ENCODE measurements at regions not wholly inside any gene's neighbourhood (a gene's known extent, or its start where the extent isn't known, plus 50 kb on each side); places are given as distances from the start of the nearest gene placed in this dataset.
"Not testable (repeated sequence)": the region's sequence is repeated elsewhere in the genome, so short reads cannot be mapped to it uniquely, and the experiment has no call there.

GRCh38 chr13:88718781-88719180 is 1047.6 kb downstream of the SLITRK5 start:
- Histone ChIP-seq H3K36me3 (ENCODE audit: insufficient read depth, insufficient read length, low read length) (no peaks in the 10 kb centered on the region), H3K9ac (ENCODE audit: insufficient read length, low read depth) (no peak overlapping the region), H3K27me3 (ENCODE audit: insufficient read depth, insufficient read length) (no peaks in the 10 kb centered on the region), H3K4me1 (ENCODE audit: insufficient read depth, insufficient read length) (no peaks in the 10 kb centered on the region), H3K9me3 (ENCODE audit: insufficient read depth, low read length) (no peaks in the 10 kb centered on the region), H3K4me3 (ENCODE audit: insufficient read length, low read depth) (no peak overlapping the region)
- DNase-seq (ENCODE audit: low read depth, low spot score) = no peak
- no peak for TF ChIP-seq ZNF274 (IDR thresholded peaks at IDR 0.05; ENCODE audit: low read depth, low read length)
- no peak for TF ChIP-seq YY1 (IDR thresholded peaks at IDR 0.05; ENCODE audit: insufficient read depth, insufficient read length)
- no peak for TF ChIP-seq SUZ12 (IDR thresholded peaks at IDR 0.05; ENCODE audit: extremely low read depth, insufficient read depth, insufficient read length)

GRCh38 chr13:88726075-88726474 is 1054.9 kb downstream of the SLITRK5 start:
- no peak overlapping the region for H3K9ac ChIP-seq (ENCODE audit: insufficient read length, low read depth)
- H3K4me3 ChIP-seq (ENCODE audit: insufficient read length, low read depth) = no peak overlapping the region
- no peaks in the 10 kb centered on the region for H3K4me1 ChIP-seq (ENCODE audit: insufficient read depth, insufficient read length)
- no peaks in the 10 kb centered on the region for H3K36me3 ChIP-seq (ENCODE audit: insufficient read depth, insufficient read length, low read length)
- DNase-seq (ENCODE audit: low read depth, low spot score) = no peak
- H3K27me3 ChIP-seq (ENCODE audit: insufficient read depth, insufficient read length) = no peaks in the 10 kb centered on the region
- no peaks in the 10 kb centered on the region for H3K9me3 ChIP-seq (ENCODE audit: insufficient read depth, low read length)
- TF ChIP-seq YY1 (IDR thresholded peaks at IDR 0.05; ENCODE audit: insufficient read depth, insufficient read length) = no peak
- TF ChIP-seq SUZ12 (IDR thresholded peaks at IDR 0.05; ENCODE audit: extremely low read depth, insufficient read depth, insufficient read length) = no peak
- TF ChIP-seq ZNF274 (IDR thresholded peaks at IDR 0.05; ENCODE audit: low read depth, low read length) = no peak

GRCh38 chr13:88727236-88727635 is 1056.1 kb downstream of the SLITRK5 start:
- not testable (repeated sequence) for H3K27me3 ChIP-seq (ENCODE audit: insufficient read depth, insufficient read length); DNase-seq (ENCODE audit: low read depth, low spot score); H3K9ac ChIP-seq (ENCODE audit: insufficient read length, low read depth); H3K4me1 ChIP-seq (ENCODE audit: insufficient read depth, insufficient read length); H3K4me3 ChIP-seq (ENCODE audit: insufficient read length, low read depth); H3K36me3 ChIP-seq (ENCODE audit: insufficient read depth, insufficient read length, low read length); H3K9me3 ChIP-seq (ENCODE audit: insufficient read depth, low read length)

GRCh38 chr13:88729605-88730004 is 1058.4 kb downstream of the SLITRK5 start:
- H3K9ac ChIP-seq (ENCODE audit: insufficient read length, low read depth) = no peak overlapping the region
- no peak for DNase-seq (ENCODE audit: low read depth, low spot score)

GRCh38 chr13:88736026-88736425 is 1064.9 kb downstream of the SLITRK5 start:
- H3K4me3 ChIP-seq (ENCODE audit: insufficient read length, low read depth) = no peak overlapping the region
- no peak for TF ChIP-seq ZNF274 (IDR thresholded peaks at IDR 0.05; ENCODE audit: low read depth, low read length)
- TF ChIP-seq YY1 (IDR thresholded peaks at IDR 0.05; ENCODE audit: insufficient read depth, insufficient read length) = no peak
- no peak for TF ChIP-seq SUZ12 (IDR thresholded peaks at IDR 0.05; ENCODE audit: extremely low read depth, insufficient read depth, insufficient read length)
- no peaks in the 10 kb centered on the region for H3K9me3 ChIP-seq (ENCODE audit: insufficient read depth, low read length)
- no peak for DNase-seq (ENCODE audit: low read depth, low spot score)
- no peaks in the 10 kb centered on the region for H3K27me3 ChIP-seq (ENCODE audit: insufficient read depth, insufficient read length)
- no peaks in the 10 kb centered on the region for H3K4me1 ChIP-seq (ENCODE audit: insufficient read depth, insufficient read length)
- no peaks in the 10 kb centered on the region for H3K36me3 ChIP-seq (ENCODE audit: insufficient read depth, insufficient read length, low read length)
- no peak overlapping the region for H3K9ac ChIP-seq (ENCODE audit: insufficient read length, low read depth)

More at GRCh38 chr13:88729605-88730004, 1058.4 kb downstream of the SLITRK5 start:
- no peaks in the 10 kb centered on the region for H3K27me3 ChIP-seq (ENCODE audit: insufficient read depth, insufficient read length)
- TF ChIP-seq ZNF274 (IDR thresholded peaks at IDR 0.05; ENCODE audit: low read depth, low read length) (no peak), YY1 (IDR thresholded peaks at IDR 0.05; ENCODE audit: insufficient read depth, insufficient read length) (no peak), SUZ12 (IDR thresholded peaks at IDR 0.05; ENCODE audit: extremely low read depth, insufficient read depth, insufficient read length) (no peak)
- no peak overlapping the region for H3K4me3 ChIP-seq (ENCODE audit: insufficient read length, low read depth)
- no peaks in the 10 kb centered on the region for H3K36me3 ChIP-seq (ENCODE audit: insufficient read depth, insufficient read length, low read length)
- no peaks in the 10 kb centered on the region for H3K9me3 ChIP-seq (ENCODE audit: insufficient read depth, low read length)
- no peaks in the 10 kb centered on the region for H3K4me1 ChIP-seq (ENCODE audit: insufficient read depth, insufficient read length)

- Histone ChIP-seq H3K27me3 (ENCODE audit: insufficient read depth, insufficient read length) (no peaks in the 10 kb centered on the region), H3K9me3 (ENCODE audit: insufficient read depth, low read length) (no peaks in the 10 kb centered on the region), H3K36me3 (ENCODE audit: insufficient read depth, insufficient read length, low read length) (no peaks in the 10 kb centered on the region), H3K4me1 (ENCODE audit: insufficient read depth, insufficient read length) (no peaks in the 10 kb centered on the region), H3K4me3 (ENCODE audit: insufficient read length, low read depth) (no peak overlapping the region), H3K9ac (ENCODE audit: insufficient read length, low read depth) (no peak overlapping the region)
- no peak for DNase-seq (ENCODE audit: low read depth, low spot score)
- TF ChIP-seq YY1 (IDR thresholded peaks at IDR 0.05; ENCODE audit: insufficient read depth, insufficient read length) (no peak), SUZ12 (IDR thresholded peaks at IDR 0.05; ENCODE audit: extremely low read depth, insufficient read depth, insufficient read length) (no peak), ZNF274 (IDR thresholded peaks at IDR 0.05; ENCODE audit: low read depth, low read length) (no peak)
Observed at GRCh38 chr13:88739195-88739594, 1068.0 kb downstream of the SLITRK5 start.

- Histone ChIP-seq H3K36me3 (ENCODE audit: insufficient read depth, insufficient read length, low read length) (no peaks in the 10 kb centered on the region), H3K9ac (ENCODE audit: insufficient read length, low read depth) (no peak overlapping the region), H3K4me1 (ENCODE audit: insufficient read depth, insufficient read length) (no peaks in the 10 kb centered on the region), H3K9me3 (ENCODE audit: insufficient read depth, low read length) (no peaks in the 10 kb centered on the region), H3K4me3 (ENCODE audit: insufficient read length, low read depth) (no peak overlapping the region), H3K27me3 (ENCODE audit: insufficient read depth, insufficient read length) (no peaks in the 10 kb centered on the region)
- DNase-seq (ENCODE audit: low read depth, low spot score) = no peak
- TF ChIP-seq SUZ12 (IDR thresholded peaks at IDR 0.05; ENCODE audit: extremely low read depth, insufficient read depth, insufficient read length) = no peak
- no peak for TF ChIP-seq YY1 (IDR thresholded peaks at IDR 0.05; ENCODE audit: insufficient read depth, insufficient read length)
Observed at GRCh38 chr13:88744289-88744688, 1073.1 kb downstream of the SLITRK5 start.

- Histone ChIP-seq H3K9ac (ENCODE audit: insufficient read length, low read depth) (no peak overlapping the region), H3K36me3 (ENCODE audit: insufficient read depth, insufficient read length, low read length) (no peaks in the 10 kb centered on the region), H3K4me1 (ENCODE audit: insufficient read depth, insufficient read length) (no peaks in the 10 kb centered on the region), H3K27me3 (ENCODE audit: insufficient read depth, insufficient read length) (no peaks in the 10 kb centered on the region), H3K4me3 (ENCODE audit: insufficient read length, low read depth) (no peak overlapping the region), H3K9me3 (ENCODE audit: insufficient read depth, low read length) (no peaks in the 10 kb centered on the region)
- TF ChIP-seq ZNF274 (IDR thresholded peaks at IDR 0.05; ENCODE audit: low read depth, low read length) (no peak), YY1 (IDR thresholded peaks at IDR 0.05; ENCODE audit: insufficient read depth, insufficient read length) (no peak), SUZ12 (IDR thresholded peaks at IDR 0.05; ENCODE audit: extremely low read depth, insufficient read depth, insufficient read length) (no peak)
- DNase-seq (ENCODE audit: low read depth, low spot score) = no peak
Observed at GRCh38 chr13:88745011-88745410, 1073.8 kb downstream of the SLITRK5 start.
